B cell (primary cell): ENCODE measurements at regions not wholly inside any gene's neighbourhood (a gene's known extent, or its start where the extent isn't known, plus 50 kb on each side); places are given as distances from the start of the nearest gene placed in this dataset.

Experiments used
- ATAC-seq: fragments of 200-7000 bp; cut with Tn5 transposase; one replicate; pipeline ENCODE4 v1.10.0; 2021; ENCODE audit warnings: low read depth, mild to moderate bottlenecking, moderate number of reproducible peaks, moderate library complexity
- CTCF ChIA-PET: fragments of 350-600 bp; sonication (Branson Sonifier 250); formaldehyde crosslinking; loops from one replicate; lab custom pipeline; 2021; ENCODE audit warnings: antibody characterized with exemption, inconsistent platforms; lab: Charles Lee
- POLR2A ChIA-PET: fragments of 350-600 bp; sonication (Branson Sonifier 250); formaldehyde crosslinking; loops from one replicate; lab custom pipeline; 2021; ENCODE audit warnings: antibody characterized with exemption; lab: Charles Lee
- DNase-seq: peaks from one replicate; pipeline ENCODE4 v3.0.0; 2013
- H2AFZ ChIP-seq: 2 replicates; pipeline ENCODE4 v1.6.1; 2012; ENCODE audit warnings: mild to moderate bottlenecking, low read depth, low read length; ENCODE audit not compliant: insufficient read depth, poor library complexity, severe bottlenecking
- H3K27ac ChIP-seq, 2 donors: 1 replicate in 1 of 2; 2 replicates in 1 of 2; pipeline ENCODE4 v1.5.1; 2012 to 2013; ENCODE audit warnings: low read length in 2 of 2, mild to moderate bottlenecking in 2 of 2, moderate library complexity in 1 of 2
- H3K27me3 ChIP-seq, 4 experiments: fragments of 200-600 bp in 1 of 4; sonication (generic) in 1 of 4; replicated peaks in 1 of 4; 1 replicate in 2 of 4; 2 replicates in 2 of 4; pipeline versions ENCODE4 v1.6.1 to v1.7.0; 2013 to 2016; ENCODE audit warnings: low read length in 3 of 4, mild to moderate bottlenecking in 2 of 4, mixed read lengths in 1 of 4, moderate library complexity in 1 of 4; ENCODE audit not compliant: insufficient read depth in 4 of 4, control insufficient read depth in 3 of 4; ENCODE audit errors: control extremely low read depth in 1 of 4
- H3K36me3 ChIP-seq, 2 experiments: replicated peaks in 1 of 2; 1 replicate in 1 of 2; 2 replicates in 1 of 2; pipeline versions ENCODE4 v1.6.1 to v1.7.1; 2013; ENCODE audit warnings: low read length in 1 of 2; ENCODE audit not compliant: insufficient read depth in 2 of 2, control insufficient read depth in 1 of 2; ENCODE audit errors: control extremely low read depth in 1 of 2, extremely low read depth in 1 of 2
- H3K4me1 ChIP-seq, 2 donors: fragments of 200-600 bp in 1 of 2; sonication (generic) in 1 of 2; 1 replicate in 1 of 2; 2 replicates in 1 of 2; pipeline versions ENCODE4 v1.5.1 to v1.6.1; 2013 to 2017; ENCODE audit warnings: low read length in 2 of 2; ENCODE audit not compliant: control insufficient read depth in 2 of 2, insufficient read depth in 2 of 2
- H3K4me2 ChIP-seq: replicated peaks from 2 replicates; pipeline ENCODE3; 2012; ENCODE audit warnings: mild to moderate bottlenecking, low read depth, low read length; ENCODE audit not compliant: poor library complexity, severe bottlenecking
- H3K4me3 ChIP-seq, 5 experiments: fragments of 200-600 bp in 1 of 5; sonication (generic) in 1 of 5; 1 replicate in 3 of 5; 2 replicates in 2 of 5; pipeline versions ENCODE4 v1.5.1 to v1.7.0; 2011 to 2016; ENCODE audit warnings: low read length in 4 of 5, mild to moderate bottlenecking in 4 of 5, low read depth in 2 of 5, control low read depth in 1 of 5, moderate library complexity in 1 of 5; ENCODE audit not compliant: insufficient read depth in 1 of 5; ENCODE audit errors: control extremely low read depth in 1 of 5, extremely low read depth in 1 of 5
- H3K79me2 ChIP-seq: fragments of 200-600 bp; sonication (generic); one replicate; pipeline ENCODE4 v1.6.0; 2016; ENCODE audit warnings: low read length; ENCODE audit not compliant: control insufficient read depth, insufficient read depth
- H3K9ac ChIP-seq: fragments of 200-600 bp; sonication (generic); 2 replicates; pipeline ENCODE4 v1.6.1; 2017; ENCODE audit warnings: mild to moderate bottlenecking, low read length, moderate library complexity
- H3K9me3 ChIP-seq, 3 donors: one replicate each; pipeline versions ENCODE4 v1.6.1 to v1.7.1; 2013; ENCODE audit warnings: low read length in 2 of 3; ENCODE audit not compliant: control insufficient read depth in 2 of 3, insufficient read depth in 1 of 3; ENCODE audit errors: control extremely low read depth in 1 of 3
- H4K20me1 ChIP-seq: 2 replicates; pipeline ENCODE4 v1.6.0; 2012; ENCODE audit warnings: mild to moderate bottlenecking, low read length; ENCODE audit not compliant: insufficient read depth, control insufficient read depth, poor library complexity, severe bottlenecking
- H3K27ac Mint-ChIP-seq: one replicate; pipeline ENCODE4 v1.8.0; 2021; ENCODE audit warnings: mixed read lengths
- H3K27me3 Mint-ChIP-seq: one replicate; pipeline ENCODE4 v1.8.0; 2021; ENCODE audit warnings: mixed read lengths
- H3K4me1 Mint-ChIP-seq: one replicate; pipeline ENCODE4 v1.8.0; 2021; ENCODE audit warnings: mixed read lengths
- H3K4me3 Mint-ChIP-seq: one replicate; pipeline ENCODE4 v1.8.0; 2021; ENCODE audit warnings: mixed read lengths
- H3K9me3 Mint-ChIP-seq: one replicate; pipeline ENCODE4 v1.8.0; 2022; ENCODE audit warnings: mixed read lengths; ENCODE audit not compliant: insufficient read depth
- EZH2 ChIP-seq: IDR thresholded peaks from 2 replicates; pipeline ENCODE4 v1.6.1; 2012; ENCODE audit warnings: borderline replicate concordance, low read depth, mild to moderate bottlenecking, moderate library complexity, low read length; ENCODE audit not compliant: insufficient read depth, poor library complexity, severe bottlenecking
- WGBS: methylation state at CpG from one replicate; pipeline ENCODE4 v1.1.5; 2013; ENCODE audit warnings: missing lambda C conversion rate; ENCODE audit not compliant: insufficient coverage; 5-methylcytosine and 5-hydroxymethylcytosine counted together
- intact Hi-C: fragments of 100-400 bp; cut with micrococcal nuclease; formaldehyde crosslinking; loops from one replicate; pipeline ENCODE4 v1.10.0; 2022
- TF ChIP-seq, protein P1 (sequence below): fragments of 200-600 bp; IDR thresholded peaks from one replicate; pipeline ENCODE4 v1.8.0; 2022; ENCODE audit warnings: antibody characterized with exemption, mild to moderate bottlenecking

DNA sequence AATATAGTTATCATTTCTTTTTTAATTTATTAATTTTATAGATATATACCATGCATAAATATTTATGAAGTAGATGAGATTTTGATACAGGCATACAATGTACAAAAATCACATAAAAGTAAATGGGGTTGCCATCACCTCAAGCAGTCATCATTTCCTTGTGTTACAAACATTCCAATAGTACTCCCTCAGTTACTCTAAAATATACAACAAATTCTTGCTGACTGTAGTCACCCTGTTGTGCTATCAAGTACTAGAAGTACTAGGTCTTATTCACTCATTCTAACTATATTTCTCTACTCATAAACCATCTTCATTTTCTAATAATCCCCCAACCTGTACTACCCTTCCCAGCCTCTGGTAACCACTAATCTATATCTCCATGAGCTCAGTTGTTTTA, 432.6 kb upstream of the SYT1 start:
- Mint-ChIP-seq H3K9me3 (peaks cover 3% of the 10 kb centered on the region), H3K27ac (no peak overlapping the region), H3K4me1 (no peaks in the 10 kb centered on the region), H3K27me3 (no peaks in the 10 kb centered on the region), H3K4me3 (no peak overlapping the region)
- Histone ChIP-seq H3K9me3 (no peaks in the 10 kb centered on the region), H3K27ac (no peak overlapping the region), H3K4me1 (no peaks in the 10 kb centered on the region), H3K4me3 (no peak overlapping the region), H2AFZ (no peak overlapping the region), H3K36me3 (no peaks in the 10 kb centered on the region), H3K9ac (no peak overlapping the region), H3K4me2 (no peak overlapping the region), H3K79me2 (no peaks in the 10 kb centered on the region), H4K20me1 (no peaks in the 10 kb centered on the region), H3K27me3 (no peaks in the 10 kb centered on the region)
- ChIA-PET POLR2A (no interaction called here), CTCF (no interaction called here)
- no peak for ATAC-seq
- no peak for TF ChIP-seq EZH2
- TF ChIP-seq, protein P1, sequence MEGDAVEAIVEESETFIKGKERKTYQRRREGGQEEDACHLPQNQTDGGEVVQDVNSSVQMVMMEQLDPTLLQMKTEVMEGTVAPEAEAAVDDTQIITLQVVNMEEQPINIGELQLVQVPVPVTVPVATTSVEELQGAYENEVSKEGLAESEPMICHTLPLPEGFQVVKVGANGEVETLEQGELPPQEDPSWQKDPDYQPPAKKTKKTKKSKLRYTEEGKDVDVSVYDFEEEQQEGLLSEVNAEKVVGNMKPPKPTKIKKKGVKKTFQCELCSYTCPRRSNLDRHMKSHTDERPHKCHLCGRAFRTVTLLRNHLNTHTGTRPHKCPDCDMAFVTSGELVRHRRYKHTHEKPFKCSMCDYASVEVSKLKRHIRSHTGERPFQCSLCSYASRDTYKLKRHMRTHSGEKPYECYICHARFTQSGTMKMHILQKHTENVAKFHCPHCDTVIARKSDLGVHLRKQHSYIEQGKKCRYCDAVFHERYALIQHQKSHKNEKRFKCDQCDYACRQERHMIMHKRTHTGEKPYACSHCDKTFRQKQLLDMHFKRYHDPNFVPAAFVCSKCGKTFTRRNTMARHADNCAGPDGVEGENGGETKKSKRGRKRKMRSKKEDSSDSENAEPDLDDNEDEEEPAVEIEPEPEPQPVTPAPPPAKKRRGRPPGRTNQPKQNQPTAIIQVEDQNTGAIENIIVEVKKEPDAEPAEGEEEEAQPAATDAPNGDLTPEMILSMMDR = no peak
- intact Hi-C loops = no loop called here
- no peak for DNase-seq

DNA sequence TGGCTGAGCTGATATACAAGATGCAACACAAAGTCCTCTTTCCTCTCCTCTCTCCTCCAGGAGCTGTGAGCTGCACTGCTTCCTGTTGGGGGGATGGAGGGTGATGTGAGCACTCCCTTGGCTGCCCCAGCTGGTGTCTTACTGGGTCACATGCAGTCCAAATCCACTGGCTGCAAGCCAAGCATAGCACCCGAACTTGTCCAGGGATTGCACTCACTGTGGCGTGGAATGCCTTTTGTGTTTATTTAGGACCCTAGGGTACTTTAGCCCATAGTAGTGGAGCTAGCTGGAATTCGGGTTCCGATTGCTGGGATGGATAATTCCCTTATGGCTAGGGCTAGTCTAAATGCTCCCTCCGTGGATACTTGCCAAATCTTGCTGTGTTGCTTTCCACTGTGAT, 424.9 kb upstream of the SYT1 start:
- Histone ChIP-seq H3K9ac (no peak overlapping the region), H3K36me3 (no peaks in the 10 kb centered on the region), H4K20me1 (no peaks in the 10 kb centered on the region), H3K9me3 (peaks cover 0 to 9% (median 0%) of the 10 kb centered on the region in 3 donors), H3K4me3 (no peak overlapping the region), H3K27ac (no peak overlapping the region), H3K79me2 (no peaks in the 10 kb centered on the region), H3K4me2 (no peak overlapping the region), H3K4me1 (no peaks in the 10 kb centered on the region), H3K27me3 (no peaks in the 10 kb centered on the region), H2AFZ (no peak overlapping the region)
- TF ChIP-seq, protein P1 = no peak
- TF ChIP-seq EZH2 = no peak
- POLR2A ChIA-PET = no interaction called here
- H3K27ac Mint-ChIP-seq = no peak overlapping the region
- WGBS = 92% methylated on average over 5 of the region's 5 CpGs
- DNase-seq (peak; percentile 3), ATAC-seq (no peak)
- H3K4me1 Mint-ChIP-seq = no peaks in the 10 kb centered on the region
- H3K4me3 Mint-ChIP-seq = no peak overlapping the region
- H3K9me3 Mint-ChIP-seq = peaks cover 3% of the 10 kb centered on the region
- H3K27me3 Mint-ChIP-seq = no peaks in the 10 kb centered on the region
- CTCF ChIA-PET = no interaction called here
- intact Hi-C loops = no loop called here
